CD8-positive, alpha-beta memory T cell (primary cell): ENCODE measurements at regions not wholly inside any gene's neighbourhood (a gene's known extent, or its start where the extent isn't known, plus 50 kb on each side); places are given as distances from the start of the nearest gene placed in this dataset.
"Not testable (repeated sequence)": the region's sequence is repeated elsewhere in the genome, so short reads cannot be mapped to it uniquely, and the experiment has no call there.

Experiments
- CTCF ChIA-PET: fragments of 350-600 bp; sonication (Branson Sonifier 250); formaldehyde crosslinking; loops from one replicate; lab custom pipeline; 2021; ENCODE audit warnings: antibody characterized with exemption; lab: Charles Lee
- POLR2A ChIA-PET: fragments of 350-600 bp; sonication (Branson Sonifier 250); formaldehyde crosslinking; loops from one replicate; lab custom pipeline; 2021; ENCODE audit warnings: antibody characterized with exemption; lab: Charles Lee
- DNase-seq, 5 donors: peaks; one replicate each; pipeline versions ENCODE4 v3.0.0 to v3.0.0-alpha.2; 2020 to 2022; ENCODE audit warnings: mixed read lengths in 1 of 5
- H3K27ac ChIP-seq: one replicate; pipeline ENCODE4 v1.7.0; 2013; ENCODE audit warnings: low read depth, mild to moderate bottlenecking, low read length, moderate library complexity
- H3K27me3 ChIP-seq: 2 replicates; pipeline ENCODE4 v1.7.0; 2013; ENCODE audit warnings: low read length, mild to moderate bottlenecking; ENCODE audit not compliant: insufficient read depth, poor library complexity, severe bottlenecking
- H3K36me3 ChIP-seq: 2 replicates; pipeline ENCODE4 v1.7.0; 2013; ENCODE audit warnings: mild to moderate bottlenecking, low read length, moderate library complexity; ENCODE audit not compliant: insufficient read depth
- H3K4me1 ChIP-seq: 2 replicates; pipeline ENCODE4 v1.7.0; 2013; ENCODE audit warnings: mild to moderate bottlenecking, low read length, moderate library complexity; ENCODE audit not compliant: insufficient read depth
- H3K4me3 ChIP-seq: 2 replicates; pipeline ENCODE4 v1.7.0; 2013; ENCODE audit warnings: mild to moderate bottlenecking, low read length
- H3K9me3 ChIP-seq: 2 replicates; pipeline ENCODE4 v1.7.0; 2013; ENCODE audit warnings: mild to moderate bottlenecking, low read length
- H3K27ac Mint-ChIP-seq, 8 donors: one replicate each; pipeline ENCODE4 v1.8.0; 2020 to 2021; ENCODE audit warnings: mixed read lengths in 8 of 8, mild to moderate bottlenecking in 6 of 8, inconsistent platforms in 3 of 8, moderate library complexity in 3 of 8
- H3K27me3 Mint-ChIP-seq, 2 donors: one replicate each; pipeline ENCODE4 v1.8.0; 2020 to 2021; ENCODE audit warnings: mixed read lengths in 2 of 2, mild to moderate bottlenecking in 1 of 2, moderate library complexity in 1 of 2
- H3K36me3 Mint-ChIP-seq, 3 donors: one replicate each; pipeline ENCODE4 v1.8.0; 2020 to 2021; ENCODE audit warnings: mixed read lengths in 3 of 3, inconsistent platforms in 1 of 3, mild to moderate bottlenecking in 1 of 3
- H3K4me1 Mint-ChIP-seq, 3 donors: one replicate each; pipeline ENCODE4 v1.8.0; 2020 to 2021; ENCODE audit warnings: mixed read lengths in 3 of 3, inconsistent platforms in 1 of 3, mild to moderate bottlenecking in 1 of 3
- H3K4me3 Mint-ChIP-seq, 7 donors: one replicate each; pipeline ENCODE4 v1.8.0; 2020 to 2021; ENCODE audit warnings: mixed read lengths in 7 of 7, mild to moderate bottlenecking in 6 of 7, moderate library complexity in 4 of 7, inconsistent platforms in 2 of 7
- H3K9me3 Mint-ChIP-seq, 5 donors: one replicate each; pipeline ENCODE4 v1.8.0; 2020 to 2022; ENCODE audit warnings: mixed read lengths in 5 of 5, mild to moderate bottlenecking in 3 of 5, moderate library complexity in 2 of 5, inconsistent platforms in 1 of 5

GRCh38 chr7:45296748-45297147, 139.2 kb downstream of the RAMP3 start:
- DNase-seq, result no peak
- H3K36me3 Mint-ChIP-seq, result no peaks in the 10 kb centered on the region
- Histone ChIP-seq H3K9me3 (no peaks in the 10 kb centered on the region), H3K36me3 (no peaks in the 10 kb centered on the region), H3K4me1 (no peaks in the 10 kb centered on the region), H3K4me3 (no peak overlapping the region), H3K27me3 (peaks cover 3% of the 10 kb centered on the region), H3K27ac (no peak overlapping the region)
- H3K9me3 Mint-ChIP-seq, result peaks cover 0 to 5% (median 0%) of the 10 kb centered on the region in 5 donors
- no peak overlapping the region for H3K27ac Mint-ChIP-seq
- CTCF ChIA-PET, result no interaction called here
- POLR2A ChIA-PET, result no interaction called here
- no peaks in the 10 kb centered on the region for H3K4me1 Mint-ChIP-seq
- H3K27me3 Mint-ChIP-seq, result peaks cover 16 to 88% of the 10 kb centered on the region in 2 donors
- no peak overlapping the region for H3K4me3 Mint-ChIP-seq

- Mint-ChIP-seq H3K27ac (no peak overlapping the region), H3K36me3 (peaks cover 0 to 8% (median 0%) of the 10 kb centered on the region in 3 donors), H3K9me3 (peaks cover 5 to 23% (median 16%) of the 10 kb centered on the region in 5 donors), H3K27me3 (peaks cover 11 to 28% of the 10 kb centered on the region in 2 donors), H3K4me3 (no peak overlapping the region), H3K4me1 (no peaks in the 10 kb centered on the region)
- Histone ChIP-seq H3K4me1 (no peaks in the 10 kb centered on the region), H3K27ac (no peak overlapping the region), H3K9me3 (peaks cover 7% of the 10 kb centered on the region), H3K4me3 (no peak overlapping the region), H3K36me3 (no peaks in the 10 kb centered on the region), H3K27me3 (no peaks in the 10 kb centered on the region)
- POLR2A ChIA-PET, result no interaction called here
- DNase-seq, result no peak
- CTCF ChIA-PET, result no interaction called here
These were observed 149.2 kb downstream of the RAMP3 start for GRCh38 chr7:45306752-45307305.

- no peaks in the 10 kb centered on the region for H3K4me1 ChIP-seq
- H3K27ac Mint-ChIP-seq, result no peak overlapping the region
- no peak overlapping the region for H3K4me3 Mint-ChIP-seq
These were observed 154.0 kb downstream of the RAMP3 start for GRCh38 chr7:45311597-45311996.

GRCh38 chr7:45315512-45315911, 157.9 kb downstream of the RAMP3 start:
- H3K9me3 ChIP-seq, POLR2A ChIA-PET, H3K4me1 Mint-ChIP-seq, H3K27ac ChIP-seq, H3K4me1 ChIP-seq, H3K36me3 ChIP-seq, H3K27ac Mint-ChIP-seq, DNase-seq, H3K4me3 Mint-ChIP-seq, H3K36me3 Mint-ChIP-seq, CTCF ChIA-PET, H3K27me3 ChIP-seq, H3K4me3 ChIP-seq: not testable (repeated sequence)
- Mint-ChIP-seq H3K27me3 (peaks cover 19 to 36% of the 10 kb centered on the region in 2 donors), H3K9me3 (peaks cover 13 to 32% (median 24%) of the 10 kb centered on the region in 5 donors)

More at GRCh38 chr7:45311597-45311996, 154.0 kb downstream of the RAMP3 start:
- no peaks in the 10 kb centered on the region for H3K36me3 ChIP-seq
- no peaks in the 10 kb centered on the region for H3K27me3 ChIP-seq
- POLR2A ChIA-PET, result no interaction called here
- DNase-seq, result no peak
- no peak overlapping the region for H3K27ac ChIP-seq
- peaks cover 7% of the 10 kb centered on the region for H3K9me3 ChIP-seq
- peaks cover 0 to 8% (median 0%) of the 10 kb centered on the region in 3 donors for H3K36me3 Mint-ChIP-seq
- H3K4me1 Mint-ChIP-seq, result no peaks in the 10 kb centered on the region
- H3K27me3 Mint-ChIP-seq, result peaks cover 7 to 30% of the 10 kb centered on the region in 2 donors
- no peak overlapping the region for H3K4me3 ChIP-seq
- peaks cover 15 to 34% (median 27%) of the 10 kb centered on the region in 5 donors for H3K9me3 Mint-ChIP-seq
- CTCF ChIA-PET, result no interaction called here

- Histone ChIP-seq H3K27ac (no peak overlapping the region), H3K4me3 (no peak overlapping the region), H3K27me3 (no peaks in the 10 kb centered on the region), H3K4me1 (no peaks in the 10 kb centered on the region), H3K36me3 (no peaks in the 10 kb centered on the region), H3K9me3 (no peaks in the 10 kb centered on the region)
- no peak overlapping the region for H3K4me3 Mint-ChIP-seq
- peaks cover 7 to 35% of the 10 kb centered on the region in 2 donors for H3K27me3 Mint-ChIP-seq
- ChIA-PET POLR2A (no interaction called here), CTCF (no interaction called here)
- no peak overlapping the region for H3K27ac Mint-ChIP-seq
- no peaks in the 10 kb centered on the region for H3K4me1 Mint-ChIP-seq
- DNase-seq, result no peak
- H3K36me3 Mint-ChIP-seq, result no peaks in the 10 kb centered on the region
- H3K9me3 Mint-ChIP-seq, result peaks cover 0 to 3% (median 0%) of the 10 kb centered on the region in 5 donors
These were observed 167.2 kb downstream of the RAMP3 start for GRCh38 chr7:45324683-45325237.

GRCh38 chr7:45325378-45325777, 167.8 kb downstream of the RAMP3 start:
- CTCF ChIA-PET, result no interaction called here
- POLR2A ChIA-PET, result no interaction called here
- H3K36me3 ChIP-seq, result no peaks in the 10 kb centered on the region
- no peaks in the 10 kb centered on the region for H3K4me1 Mint-ChIP-seq
- H3K9me3 ChIP-seq, result no peaks in the 10 kb centered on the region
- H3K36me3 Mint-ChIP-seq, result no peaks in the 10 kb centered on the region
- H3K4me3 Mint-ChIP-seq, result no peak overlapping the region
- no peak overlapping the region for H3K27ac ChIP-seq
- no peak overlapping the region for H3K4me3 ChIP-seq
- H3K27me3 ChIP-seq, result no peaks in the 10 kb centered on the region
- DNase-seq, result no peak
- H3K4me1 ChIP-seq, result no peaks in the 10 kb centered on the region
- H3K27me3 Mint-ChIP-seq, result peaks cover 11 to 39% of the 10 kb centered on the region in 2 donors
- H3K27ac Mint-ChIP-seq, result no peak overlapping the region
- H3K9me3 Mint-ChIP-seq, result peaks cover 0 to 7% (median 0%) of the 10 kb centered on the region in 5 donors

- Histone ChIP-seq H3K4me1 (no peaks in the 10 kb centered on the region), H3K36me3 (no peaks in the 10 kb centered on the region), H3K27me3 (no peaks in the 10 kb centered on the region), H3K27ac (no peak overlapping the region), H3K4me3 (no peak overlapping the region), H3K9me3 (no peaks in the 10 kb centered on the region)
- H3K9me3 Mint-ChIP-seq, result peaks cover 8 to 23% (median 14%) of the 10 kb centered on the region in 5 donors
- CTCF ChIA-PET, result no interaction called here
- H3K4me1 Mint-ChIP-seq, result no peaks in the 10 kb centered on the region
- H3K4me3 Mint-ChIP-seq, result no peak overlapping the region
- H3K36me3 Mint-ChIP-seq, result peaks cover 0 to 6% (median 0%) of the 10 kb centered on the region in 3 donors
- POLR2A ChIA-PET, result no interaction called here
- peaks cover 14 to 59% of the 10 kb centered on the region in 2 donors for H3K27me3 Mint-ChIP-seq
- H3K27ac Mint-ChIP-seq, result no peak overlapping the region
- DNase-seq, result no peak
These were observed 170.9 kb downstream of the RAMP3 start for GRCh38 chr7:45328403-45328981.

- Histone ChIP-seq H3K27me3 (no peaks in the 10 kb centered on the region), H3K27ac (no peak overlapping the region), H3K9me3 (no peaks in the 10 kb centered on the region), H3K4me1 (no peaks in the 10 kb centered on the region), H3K36me3 (no peaks in the 10 kb centered on the region), H3K4me3 (no peak overlapping the region)
- Mint-ChIP-seq H3K27ac (no peak overlapping the region), H3K36me3 (peaks cover 0 to 16% (median 0%) of the 10 kb centered on the region in 3 donors), H3K4me3 (no peak overlapping the region), H3K27me3 (peaks cover 26 to 81% of the 10 kb centered on the region in 2 donors), H3K4me1 (no peaks in the 10 kb centered on the region), H3K9me3 (peaks cover 22 to 26% (median 23%) of the 10 kb centered on the region in 5 donors)
- ChIA-PET POLR2A (no interaction called here), CTCF (no interaction called here)
- no peak for DNase-seq
These were observed 174.0 kb downstream of the RAMP3 start for GRCh38 chr7:45331563-45331962.
